D721Med (cell line): ENCODE measurements at regions not wholly inside any gene's neighbourhood (a gene's known extent, or its start where the extent isn't known, plus 50 kb on each side); places are given as distances from the start of the nearest gene placed in this dataset.

Source experiments
- DNase-seq: peaks from one replicate; pipeline ENCODE4 v3.0.0; 2011; ENCODE audit warnings: low spot score; ENCODE audit not compliant: insufficient read length
- FAIRE-seq: peaks from 2 replicates; lab custom pipeline; 2011; peaks lifted over from hg19 to GRCh38; lab: Jason Lieb, UNC
- CTCF ChIP-seq: IDR thresholded peaks from 2 replicates; pipeline ENCODE4 v1.5.1; 2012; ENCODE audit warnings: mild to moderate bottlenecking, control low read depth; ENCODE audit not compliant: insufficient read depth; ENCODE audit errors: missing control alignments

GRCh38 chr18:31261792-31262582 is 56.0 kb upstream of the DSG1 start:
- TF ChIP-seq CTCF: no peak
- FAIRE-seq (no peak), DNase-seq (no peak)

GRCh38 chr18:31267823-31268481 is 50.0 kb upstream of the DSG1 start:
- FAIRE-seq (no peak), DNase-seq (no peak)
- TF ChIP-seq CTCF: no peak
